ENCODE measurements at regions not wholly inside any gene's neighbourhood (a gene's known extent, or its start where the extent isn't known, plus 50 kb on each side); places are given as distances from the start of the nearest gene placed in this dataset.

- no peaks in the 10 kb centered on the region for H3K36me3 ChIP-seq (ENCODE audit: control insufficient read depth, insufficient read depth, low read length)
- H3K9ac ChIP-seq (ENCODE audit: low read length) = no peak overlapping the region
- H3K4me3 ChIP-seq (ENCODE audit: low read length) = no peak overlapping the region
- no peaks in the 10 kb centered on the region for H3K9me3 ChIP-seq (ENCODE audit: control insufficient read depth, low read length)
- no peaks in the 10 kb centered on the region for H3K4me1 ChIP-seq (ENCODE audit: control insufficient read depth, insufficient read depth, low read length)
- no peaks in the 10 kb centered on the region for H3K27me3 ChIP-seq (ENCODE audit: control insufficient read depth, insufficient read depth, low read length)
Observed at GRCh38 chr14:99100497-99101270, 171.3 kb downstream of the BCL11B start.

- no peak overlapping the region for H3K9ac ChIP-seq (ENCODE audit: low read length)
- no peak overlapping the region for H3K4me3 ChIP-seq (ENCODE audit: low read length)
- no peaks in the 10 kb centered on the region for H3K4me1 ChIP-seq (ENCODE audit: control insufficient read depth, insufficient read depth, low read length)
- no peaks in the 10 kb centered on the region for H3K36me3 ChIP-seq (ENCODE audit: control insufficient read depth, insufficient read depth, low read length)
- H3K27me3 ChIP-seq (ENCODE audit: control insufficient read depth, insufficient read depth, low read length) = no peaks in the 10 kb centered on the region
- no peaks in the 10 kb centered on the region for H3K9me3 ChIP-seq (ENCODE audit: control insufficient read depth, low read length)
Observed at GRCh38 chr14:99101855-99102461, 170.0 kb downstream of the BCL11B start.

GRCh38 chr14:99116741-99117295 is 155.2 kb downstream of the BCL11B start:
- Histone ChIP-seq H3K4me3 (ENCODE audit: low read length) (no peak overlapping the region), H3K4me1 (ENCODE audit: control insufficient read depth, insufficient read depth, low read length) (no peaks in the 10 kb centered on the region), H3K9ac (ENCODE audit: low read length) (no peak overlapping the region), H3K36me3 (ENCODE audit: control insufficient read depth, insufficient read depth, low read length) (no peaks in the 10 kb centered on the region), H3K9me3 (ENCODE audit: control insufficient read depth, low read length) (no peaks in the 10 kb centered on the region), H3K27me3 (ENCODE audit: control insufficient read depth, insufficient read depth, low read length) (peaks cover 15% of the 10 kb centered on the region)

GRCh38 chr14:99117671-99118045 is 154.3 kb downstream of the BCL11B start:
- Histone ChIP-seq H3K4me3 (ENCODE audit: low read length) (no peak overlapping the region), H3K4me1 (ENCODE audit: control insufficient read depth, insufficient read depth, low read length) (no peaks in the 10 kb centered on the region), H3K36me3 (ENCODE audit: control insufficient read depth, insufficient read depth, low read length) (no peaks in the 10 kb centered on the region), H3K9me3 (ENCODE audit: control insufficient read depth, low read length) (no peaks in the 10 kb centered on the region), H3K9ac (ENCODE audit: low read length) (no peak overlapping the region), H3K27me3 (ENCODE audit: control insufficient read depth, insufficient read depth, low read length) (peaks cover 15% of the 10 kb centered on the region)

- Histone ChIP-seq H3K4me3 (ENCODE audit: low read length) (no peak overlapping the region), H3K27me3 (ENCODE audit: control insufficient read depth, insufficient read depth, low read length) (peaks cover 15% of the 10 kb centered on the region)
Observed at GRCh38 chr14:99118046-99118721, 153.8 kb downstream of the BCL11B start.

GRCh38 chr14:99118946-99119345 is 153.1 kb downstream of the BCL11B start:
- Histone ChIP-seq H3K36me3 (ENCODE audit: control insufficient read depth, insufficient read depth, low read length) (no peaks in the 10 kb centered on the region), H3K9me3 (ENCODE audit: control insufficient read depth, low read length) (no peaks in the 10 kb centered on the region), H3K4me1 (ENCODE audit: control insufficient read depth, insufficient read depth, low read length) (no peaks in the 10 kb centered on the region), H3K9ac (ENCODE audit: low read length) (no peak overlapping the region), H3K4me3 (ENCODE audit: low read length) (no peak overlapping the region), H3K27me3 (ENCODE audit: control insufficient read depth, insufficient read depth, low read length) (peaks cover 15% of the 10 kb centered on the region)

More at GRCh38 chr14:99118046-99118721, 153.8 kb downstream of the BCL11B start:
- H3K36me3 ChIP-seq (ENCODE audit: control insufficient read depth, insufficient read depth, low read length) = no peaks in the 10 kb centered on the region
- H3K4me1 ChIP-seq (ENCODE audit: control insufficient read depth, insufficient read depth, low read length) = no peaks in the 10 kb centered on the region
- H3K9me3 ChIP-seq (ENCODE audit: control insufficient read depth, low read length) = no peaks in the 10 kb centered on the region
- no peak overlapping the region for H3K9ac ChIP-seq (ENCODE audit: low read length)

Measured in mucosa of stomach (tissue), 1 donor.